Spleen (tissue), 11 donors: ENCODE measurements at regions not wholly inside any gene's neighbourhood (a gene's known extent, or its start where the extent isn't known, plus 50 kb on each side); places are given as distances from the start of the nearest gene placed in this dataset.

ENCODE experiments used
- DNase-seq: peaks from one replicate; pipeline ENCODE4 v3.0.0-alpha.2; 2020
- H3K27ac ChIP-seq, 8 donors: fragments of 200-600 bp; sonication (generic) in 7 of 8; 1 replicate in 4 of 8; 2 replicates in 4 of 8; pipeline versions ENCODE4 v1.5.0 to v1.8.0; 2016 to 2021; ENCODE audit warnings: inconsistent platforms in 4 of 8, mild to moderate bottlenecking in 4 of 8, moderate library complexity in 1 of 8
- H3K27me3 ChIP-seq, 7 donors: fragments of 200-600 bp; sonication (generic) in 6 of 7; replicated peaks in 1 of 7; 1 replicate in 4 of 7; 2 replicates in 3 of 7; pipeline versions ENCODE4 v1.5.0 to v1.8.0; 2016 to 2021; ENCODE audit warnings: inconsistent platforms in 3 of 7, mild to moderate bottlenecking in 1 of 7
- H3K36me3 ChIP-seq, 6 donors: fragments of 200-600 bp; sonication (generic) in 5 of 6; 1 replicate in 4 of 6; 2 replicates in 2 of 6; pipeline versions ENCODE4 v1.5.0 to v1.8.0; 2016 to 2021; ENCODE audit warnings: inconsistent platforms in 2 of 6
- H3K4me1 ChIP-seq, 6 donors: fragments of 200-600 bp; sonication (generic) in 5 of 6; 1 replicate in 3 of 6; 2 replicates in 3 of 6; pipeline versions ENCODE4 v1.5.0 to v1.8.0; 2016 to 2021; ENCODE audit warnings: inconsistent platforms in 3 of 6
- H3K4me3 ChIP-seq, 8 donors: fragments of 200-600 bp; sonication (generic) in 7 of 8; 1 replicate in 4 of 8; 2 replicates in 4 of 8; pipeline versions ENCODE4 v1.5.0 to v1.8.0; 2016 to 2021; ENCODE audit warnings: inconsistent platforms in 4 of 8, mild to moderate bottlenecking in 4 of 8, moderate library complexity in 2 of 8
- H3K9me3 ChIP-seq, 8 donors: fragments of 200-600 bp; sonication (generic) in 7 of 8; 1 replicate in 4 of 8; 2 replicates in 4 of 8; pipeline versions ENCODE4 v1.5.0 to v1.8.0; 2016 to 2021; ENCODE audit warnings: inconsistent platforms in 4 of 8
- CTCF ChIP-seq, 11 experiments: fragments of 200-600 bp in 7 of 11; fragments of 450-650 bp in 4 of 11; sonication (generic) in 4 of 11; IDR thresholded peaks in 8 of 11; conservative IDR thresholded peaks in 3 of 11; 1 replicate in 7 of 11; 2 replicates in 4 of 11; pipeline versions ENCODE4 v1.4.0 to v1.8.0; 2016 to 2021; ENCODE audit warnings: antibody characterized with exemption in 11 of 11, inconsistent platforms in 4 of 11, mild to moderate bottlenecking in 1 of 11
- POLR2A ChIP-seq, 3 donors: fragments of 450-650 bp; IDR thresholded peaks; one replicate each; pipeline ENCODE4 v1.5.1; 2017; ENCODE audit warnings: antibody characterized with exemption in 3 of 3, mild to moderate bottlenecking in 1 of 3
- POLR2AphosphoS5 ChIP-seq, 3 donors: sonication (generic); formaldehyde crosslinking; IDR thresholded peaks; one replicate each; pipeline ENCODE4 v1.5.1; 2017; ENCODE audit warnings: antibody characterized with exemption in 3 of 3
- WGBS, 5 donors: extraction: QIAGEN DNeasy Blood & Tissue Kit in 3 of 5; methylation state at CpG; one replicate each; pipeline versions ENCODE4 v1.1.5 to v1.1.7; 2013 to 2018; 5-methylcytosine and 5-hydroxymethylcytosine counted together
- intact Hi-C: fragments of 100-400 bp; cut with DNase I; formaldehyde crosslinking; loops from one replicate; pipeline ENCODE4 v1.15.0; 2023; ENCODE audit warnings: low total_unique reads
- donor health status: healthy with polysubstance abuse.
- donor health status: DM: no; HTN: no; CAD: no; lungs with moderate emphysema.
- donor health status: DM: no; HTN: no; CAD: no.
- donor health status: Bipolar disorder and iron deficiency.
- donor health status: healthy.
- donor health status: DM: no; HTN: no; CAD: no.
- donor health status: DM: yes; HTN: yes; CAD: no.

GRCh38 chr15:60130821-60131220 is 126.7 kb downstream of the FOXB1 start:
- 90 to 93% (median 93%) methylated on average over 7 of the region's 7 CpGs for WGBS, 5 donors
- Histone ChIP-seq H3K36me3 (no peaks in the 10 kb centered on the region), H3K9me3 (no peaks in the 10 kb centered on the region), H3K27me3 (peaks cover 0 to 20% (median 0%) of the 10 kb centered on the region in 7 donors), H3K27ac (no peak overlapping the region), H3K4me1 (peaks cover 0 to 19% (median 16%) of the 10 kb centered on the region in 6 donors), H3K4me3 (no peak overlapping the region)
- TF ChIP-seq POLR2A (IDR thresholded peaks at IDR 0.05) (no peak), POLR2AphosphoS5 (IDR thresholded peaks at IDR 0.05) (no peak), CTCF (IDR thresholded peaks at IDR 0.05 in 8 of 11, conservative IDR thresholded peaks at IDR 0.05 in 3 of 11) (no peak)
- DNase-seq, result no peak
- intact Hi-C loops, result no loop called here

GRCh38 chr15:60134609-60135008 is 130.5 kb downstream of the FOXB1 start:
- peaks cover 0 to 23% (median 0%) of the 10 kb centered on the region in 7 donors for H3K27me3 ChIP-seq
- no peak overlapping the region for H3K4me3 ChIP-seq
- peak in 1 of 11 experiments; percentile 14 for TF ChIP-seq CTCF (IDR thresholded peaks at IDR 0.05 in 8 of 11, conservative IDR thresholded peaks at IDR 0.05 in 3 of 11)
- TF ChIP-seq POLR2A (IDR thresholded peaks at IDR 0.05), result no peak
- no peak for TF ChIP-seq POLR2AphosphoS5 (IDR thresholded peaks at IDR 0.05)
- DNase-seq, result no peak
- intact Hi-C loops, result no loop called here
- H3K4me1 ChIP-seq, result no peaks in the 10 kb centered on the region
- no peak overlapping the region for H3K27ac ChIP-seq
- no peaks in the 10 kb centered on the region for H3K9me3 ChIP-seq
- H3K36me3 ChIP-seq, result no peaks in the 10 kb centered on the region
- 33 to 67% (median 46%) methylated on average over 1 of the region's 1 CpG for WGBS, 5 donors

GRCh38 chr15:60135961-60136360 is 131.8 kb downstream of the FOXB1 start:
- WGBS, 5 donors, result 68 to 91% (median 77%) methylated on average over 2 of the region's 2 CpGs

More at GRCh38 chr15:60135961-60136360, 131.8 kb downstream of the FOXB1 start:
- Histone ChIP-seq H3K4me1 (no peaks in the 10 kb centered on the region), H3K4me3 (no peak overlapping the region), H3K27me3 (peaks cover 0 to 23% (median 0%) of the 10 kb centered on the region in 7 donors), H3K9me3 (no peaks in the 10 kb centered on the region), H3K27ac (no peak overlapping the region), H3K36me3 (no peaks in the 10 kb centered on the region)
- intact Hi-C loops, result no loop called here
- no peak for DNase-seq
- no peak for TF ChIP-seq POLR2AphosphoS5 (IDR thresholded peaks at IDR 0.05)
- TF ChIP-seq POLR2A (IDR thresholded peaks at IDR 0.05), result no peak
- TF ChIP-seq CTCF (IDR thresholded peaks at IDR 0.05 in 8 of 11, conservative IDR thresholded peaks at IDR 0.05 in 3 of 11), result no peak
